ENCODE measurements at regions not wholly inside any gene's neighbourhood (a gene's known extent, or its start where the extent isn't known, plus 50 kb on each side); places are given as distances from the start of the nearest gene placed in this dataset.

GRCh38 chr6:144878577-144878976 is 593.4 kb downstream of the UTRN start:
- no peaks in the 10 kb centered on the region for H3K9me3 ChIP-seq
- H3K4me3 ChIP-seq, result no peak overlapping the region
- H3K4me1 ChIP-seq, result no peaks in the 10 kb centered on the region
- DNase-seq (ENCODE audit: extremely low spot score in 2 of 2), result no peak
- no peaks in the 10 kb centered on the region for H3K27me3 ChIP-seq
- intact Hi-C loops (cut with DNase I), result no loop called here
- H3K27ac ChIP-seq, result no peak overlapping the region
- no peaks in the 10 kb centered on the region for H3K36me3 ChIP-seq
- TF ChIP-seq POLR2A (IDR thresholded peaks at IDR 0.05) (no peak), POLR2AphosphoS5 (IDR thresholded peaks at IDR 0.05; ENCODE audit: insufficient read depth in 1 of 2, low read depth in 1 of 2) (no peak), CTCF (IDR thresholded peaks at IDR 0.05) (no peak)

- Histone ChIP-seq H3K9me3 (no peaks in the 10 kb centered on the region), H3K4me1 (no peaks in the 10 kb centered on the region), H3K27me3 (no peaks in the 10 kb centered on the region), H3K4me3 (no peak overlapping the region), H3K36me3 (no peaks in the 10 kb centered on the region), H3K27ac (no peak overlapping the region)
- no peak for TF ChIP-seq POLR2A (IDR thresholded peaks at IDR 0.05)
- TF ChIP-seq CTCF (IDR thresholded peaks at IDR 0.05), result no peak
- no peak for TF ChIP-seq POLR2AphosphoS5 (IDR thresholded peaks at IDR 0.05; ENCODE audit: insufficient read depth in 1 of 2, low read depth in 1 of 2)
- intact Hi-C loops (cut with DNase I), result no loop called here
- no peak for DNase-seq (ENCODE audit: extremely low spot score in 2 of 2)
Measured at GRCh38 chr6:144879436-144879835, 594.3 kb downstream of the UTRN start.

GRCh38 chr6:144882425-144882824 is 597.3 kb downstream of the UTRN start:
- Histone ChIP-seq H3K9me3 (no peaks in the 10 kb centered on the region), H3K36me3 (no peaks in the 10 kb centered on the region), H3K27me3 (no peaks in the 10 kb centered on the region), H3K4me1 (no peaks in the 10 kb centered on the region), H3K4me3 (no peak overlapping the region), H3K27ac (no peak overlapping the region)
- intact Hi-C loops (cut with DNase I), result no loop called here
- DNase-seq (ENCODE audit: extremely low spot score in 2 of 2), result no peak
- TF ChIP-seq CTCF (IDR thresholded peaks at IDR 0.05) (no peak), POLR2AphosphoS5 (IDR thresholded peaks at IDR 0.05; ENCODE audit: insufficient read depth in 1 of 2, low read depth in 1 of 2) (no peak), POLR2A (IDR thresholded peaks at IDR 0.05) (no peak)

GRCh38 chr6:144883915-144884314 is 598.8 kb downstream of the UTRN start:
- no peak overlapping the region for H3K27ac ChIP-seq
- no peaks in the 10 kb centered on the region for H3K4me1 ChIP-seq
- TF ChIP-seq POLR2A (IDR thresholded peaks at IDR 0.05), result no peak
- TF ChIP-seq POLR2AphosphoS5 (IDR thresholded peaks at IDR 0.05; ENCODE audit: insufficient read depth in 1 of 2, low read depth in 1 of 2), result no peak
- no peak for TF ChIP-seq CTCF (IDR thresholded peaks at IDR 0.05)
- intact Hi-C loops (cut with DNase I), result no loop called here
- no peak overlapping the region for H3K4me3 ChIP-seq
- H3K36me3 ChIP-seq, result no peaks in the 10 kb centered on the region
- DNase-seq (ENCODE audit: extremely low spot score in 2 of 2), result no peak
- H3K27me3 ChIP-seq, result no peaks in the 10 kb centered on the region
- no peaks in the 10 kb centered on the region for H3K9me3 ChIP-seq

GRCh38 chr6:144885817-144886216 is 600.7 kb downstream of the UTRN start:
- Histone ChIP-seq H3K4me1 (no peaks in the 10 kb centered on the region), H3K4me3 (no peak overlapping the region), H3K27me3 (no peaks in the 10 kb centered on the region), H3K27ac (no peak overlapping the region), H3K9me3 (no peaks in the 10 kb centered on the region), H3K36me3 (no peaks in the 10 kb centered on the region)
- no peak for DNase-seq (ENCODE audit: extremely low spot score in 2 of 2)
- intact Hi-C loops (cut with DNase I), result no loop called here
- TF ChIP-seq POLR2AphosphoS5 (IDR thresholded peaks at IDR 0.05; ENCODE audit: insufficient read depth in 1 of 2, low read depth in 1 of 2) (no peak), POLR2A (IDR thresholded peaks at IDR 0.05) (no peak), CTCF (IDR thresholded peaks at IDR 0.05) (no peak)

All from vagina (tissue), 2 donors.